MM.1S (cell line): ENCODE measurements at regions not wholly inside any gene's neighbourhood (a gene's known extent, or its start where the extent isn't known, plus 50 kb on each side); places are given as distances from the start of the nearest gene placed in this dataset.

ENCODE experiments used
- DNase-seq: peaks from one replicate; pipeline ENCODE4 v3.0.0-alpha.2; 2015
- H2AFZ ChIP-seq: fragments of 300-600 bp; sonication (generic); 2 replicates; pipeline ENCODE4 v1.6.0; 2016; ENCODE audit warnings: antibody characterized with exemption, low read length
- H3F3A ChIP-seq: fragments of 300-600 bp; sonication (generic); 2 replicates; pipeline ENCODE4 v1.6.1; 2016; ENCODE audit warnings: mild to moderate bottlenecking, antibody characterized with exemption, low read length, moderate library complexity, mixed read lengths; ENCODE audit not compliant: insufficient read depth
- H3K27ac ChIP-seq: fragments of 300-600 bp; sonication (generic); 2 replicates; pipeline ENCODE4 v1.5.1; 2016; ENCODE audit warnings: mild to moderate bottlenecking, low read length
- H3K27me3 ChIP-seq: fragments of 300-600 bp; sonication (generic); replicated peaks from 2 replicates; pipeline ENCODE4 v1.6.0; 2016; ENCODE audit warnings: low read length; ENCODE audit not compliant: insufficient read depth
- H3K36me3 ChIP-seq: fragments of 300-600 bp; sonication (generic); replicated peaks from 2 replicates; pipeline ENCODE4 v1.6.1; 2016; ENCODE audit warnings: mild to moderate bottlenecking, low read length, mixed read lengths; ENCODE audit not compliant: insufficient read depth
- H3K4me1 ChIP-seq: fragments of 300-600 bp; sonication (generic); 2 replicates; pipeline ENCODE4 v1.6.1; 2016; ENCODE audit warnings: low read length, mixed read lengths
- H3K4me2 ChIP-seq: fragments of 300-600 bp; sonication (generic); 2 replicates; pipeline ENCODE4 v1.6.0; 2016; ENCODE audit warnings: low read depth, low read length
- H3K4me3 ChIP-seq: fragments of 300-600 bp; sonication (generic); 2 replicates; pipeline ENCODE4 v1.5.1; 2016; ENCODE audit warnings: low read length, mixed read lengths
- H3K79me2 ChIP-seq: fragments of 300-600 bp; sonication (generic); 2 replicates; pipeline ENCODE4 v1.6.1; 2016; ENCODE audit warnings: mixed run types, low read length, mixed read lengths
- H3K9ac ChIP-seq: fragments of 300-600 bp; sonication (generic); 2 replicates; pipeline ENCODE4 v1.6.1; 2016; ENCODE audit warnings: low read length, mixed read lengths
- H3K9me2 ChIP-seq: fragments of 300-600 bp; sonication (generic); replicated peaks from 2 replicates; pipeline ENCODE4 v1.6.1; 2016; ENCODE audit warnings: mild to moderate bottlenecking, low read length, mixed read lengths; ENCODE audit not compliant: insufficient read depth
- H3K9me3 ChIP-seq: fragments of 300-600 bp; sonication (generic); replicated peaks from 2 replicates; pipeline ENCODE4 v1.6.1; 2016; ENCODE audit warnings: mild to moderate bottlenecking, low read length, mixed read lengths; ENCODE audit not compliant: insufficient read depth
- H4K20me1 ChIP-seq: fragments of 300-600 bp; sonication (generic); 2 replicates; pipeline ENCODE4 v1.6.1; 2016; ENCODE audit warnings: mild to moderate bottlenecking, low read length, moderate library complexity, mixed read lengths; ENCODE audit not compliant: insufficient read depth
- CTCF ChIP-seq: fragments of 300-600 bp; sonication (generic); IDR thresholded peaks from 2 replicates; pipeline ENCODE4 v1.5.1; 2016; ENCODE audit warnings: antibody characterized with exemption, low read length, mixed read lengths
- EZH2 ChIP-seq: fragments of 300-600 bp; sonication (generic); optimal IDR thresholded peaks from 2 replicates; pipeline ENCODE3; 2017; ENCODE audit warnings: low read depth, mild to moderate bottlenecking, antibody characterized with exemption, low read length, mixed read lengths
- EZH2phosphoT487 ChIP-seq: fragments of 300-600 bp; sonication (generic); IDR thresholded peaks from 2 replicates; pipeline ENCODE4 v1.6.1; 2018; ENCODE audit warnings: antibody characterized with exemption, low read length

DNA sequence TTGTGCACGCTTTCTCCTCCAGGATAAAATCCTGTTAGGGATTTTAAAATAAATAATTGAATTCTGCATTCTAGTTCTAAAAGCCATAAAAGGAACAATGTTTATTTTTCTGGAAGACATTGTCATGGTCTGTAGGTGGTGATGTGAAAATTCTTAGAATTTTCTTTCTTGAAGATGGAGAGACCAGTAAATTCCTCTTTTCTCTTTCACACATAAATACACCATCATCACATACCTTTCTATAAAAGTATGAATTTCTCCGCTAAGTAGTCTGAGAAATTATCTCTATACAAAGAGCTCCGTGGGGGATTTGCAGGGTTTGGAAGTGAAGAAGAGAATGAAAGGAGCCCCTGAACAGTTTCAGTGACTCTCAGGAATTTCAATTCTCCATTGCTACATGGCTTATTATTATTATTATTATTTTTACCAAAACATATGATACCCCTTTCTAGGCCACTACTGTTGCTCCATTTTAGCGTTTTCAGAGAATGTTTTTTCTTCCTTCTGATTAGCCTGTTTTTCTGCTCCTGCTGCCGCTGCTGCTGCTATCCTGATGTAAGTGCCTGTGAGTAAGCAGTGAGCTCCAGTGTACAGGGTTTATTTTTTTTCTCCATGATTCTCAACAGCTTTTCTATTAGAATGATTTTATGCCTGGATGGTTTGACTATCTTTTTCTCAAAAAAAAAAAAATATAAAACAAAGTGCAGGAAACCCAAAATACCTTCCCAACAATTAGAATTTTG is 145.8 kb downstream of the SAMD5 start:
- TF ChIP-seq EZH2 (no peak), EZH2phosphoT487 (no peak), CTCF (no peak)
- no peak overlapping the region for H2AFZ ChIP-seq
- no peaks in the 10 kb centered on the region for H3K4me1 ChIP-seq

GRCh38 chr6:147660334-147661311 is 152.1 kb downstream of the SAMD5 start:
- Histone ChIP-seq H3K4me3 (no peak overlapping the region), H3K9me2 (no peaks in the 10 kb centered on the region), H3K36me3 (no peaks in the 10 kb centered on the region), H3K79me2 (no peaks in the 10 kb centered on the region), H3F3A (no peaks in the 10 kb centered on the region), H4K20me1 (no peaks in the 10 kb centered on the region), H2AFZ (no peak overlapping the region), H3K9ac (no peak overlapping the region), H3K4me1 (no peaks in the 10 kb centered on the region), H3K4me2 (no peak overlapping the region), H3K27ac (no peak overlapping the region), H3K27me3 (no peaks in the 10 kb centered on the region), H3K9me3 (no peaks in the 10 kb centered on the region)
- no peak for TF ChIP-seq EZH2phosphoT487
- TF ChIP-seq CTCF: no peak
- no peak for TF ChIP-seq EZH2
- DNase-seq: no peak

More for the DNA sequence above, 145.8 kb downstream of the SAMD5 start:
- Histone ChIP-seq H3K79me2 (no peaks in the 10 kb centered on the region), H3K9me2 (no peaks in the 10 kb centered on the region), H3K9ac (no peak overlapping the region), H3K36me3 (no peaks in the 10 kb centered on the region), H3K27me3 (no peaks in the 10 kb centered on the region), H3K9me3 (no peaks in the 10 kb centered on the region), H3K27ac (no peak overlapping the region), H3K4me3 (no peak overlapping the region), H3F3A (no peaks in the 10 kb centered on the region), H3K4me2 (no peak overlapping the region), H4K20me1 (no peaks in the 10 kb centered on the region)
- no peak for DNase-seq

DNA sequence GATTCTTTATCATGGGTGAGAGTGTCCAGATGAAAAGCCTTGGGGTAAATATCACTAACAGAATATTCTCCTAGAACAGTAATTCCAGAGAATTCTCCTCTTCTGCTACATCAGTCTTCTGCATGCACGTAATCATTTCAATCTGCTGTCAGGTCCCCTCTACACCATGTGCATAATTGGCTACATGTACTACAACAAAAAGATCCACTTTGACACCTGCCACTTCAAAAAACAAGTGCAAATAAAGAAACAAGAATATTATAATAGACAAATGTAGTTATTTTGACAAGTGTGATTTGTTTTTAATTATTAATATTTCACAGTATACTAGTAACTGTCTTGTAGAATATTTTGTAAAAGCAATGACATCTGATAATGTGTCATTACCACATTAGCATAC is 154.2 kb downstream of the SAMD5 start:
- no peaks in the 10 kb centered on the region for H3K9me3 ChIP-seq
- H3F3A ChIP-seq: no peaks in the 10 kb centered on the region
- DNase-seq: no peak

More for the DNA sequence above, 154.2 kb downstream of the SAMD5 start:
- Histone ChIP-seq H3K79me2 (no peaks in the 10 kb centered on the region), H3K27ac (no peak overlapping the region), H4K20me1 (no peaks in the 10 kb centered on the region), H3K9me2 (no peaks in the 10 kb centered on the region), H3K9ac (no peak overlapping the region), H3K27me3 (no peaks in the 10 kb centered on the region), H2AFZ (no peak overlapping the region), H3K4me2 (no peak overlapping the region), H3K4me1 (no peaks in the 10 kb centered on the region), H3K36me3 (no peaks in the 10 kb centered on the region), H3K4me3 (no peak overlapping the region)
- TF ChIP-seq EZH2phosphoT487: no peak
- TF ChIP-seq CTCF: no peak
- TF ChIP-seq EZH2: no peak
